ENCODE measurements at regions not wholly inside any gene's neighbourhood (a gene's known extent, or its start where the extent isn't known, plus 50 kb on each side); places are given as distances from the start of the nearest gene placed in this dataset.
"Not testable (repeated sequence)": the region's sequence is repeated elsewhere in the genome, so short reads cannot be mapped to it uniquely, and the experiment has no call there.

DNA sequence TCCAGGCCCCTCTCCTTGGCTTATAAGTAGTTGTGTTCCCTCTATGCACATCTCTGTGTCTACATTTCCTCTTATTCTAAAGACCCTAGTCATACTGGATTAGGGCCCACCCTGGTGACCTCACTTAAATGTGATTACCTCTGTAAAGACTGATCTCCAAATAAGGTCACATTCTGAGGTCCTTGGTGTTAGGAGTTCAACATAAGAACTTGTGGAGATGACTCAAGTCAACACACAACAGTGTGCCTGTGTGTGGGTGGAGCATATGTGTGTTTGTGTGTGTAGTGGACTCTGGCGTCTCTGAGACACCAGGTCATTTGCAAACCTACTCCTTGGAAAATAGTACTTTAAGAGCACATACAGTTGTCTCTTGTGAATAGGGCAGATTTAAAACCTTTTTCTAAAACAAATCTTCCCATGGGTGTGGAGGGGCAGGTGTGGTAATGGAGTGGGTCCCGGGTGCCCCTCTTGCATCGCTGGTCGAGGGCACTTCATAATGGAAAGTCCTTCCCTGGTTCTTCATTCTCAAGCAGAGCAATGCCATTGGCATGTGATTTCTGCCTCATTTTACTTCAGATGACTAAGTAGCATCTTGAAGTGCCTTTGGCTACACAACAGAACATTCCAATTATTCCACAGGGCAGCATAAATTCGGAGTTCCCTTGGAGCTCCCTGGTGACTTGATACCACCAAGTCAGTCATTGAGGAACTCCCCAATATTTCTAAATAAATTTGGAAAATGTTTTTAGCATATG lies 84.4 kb downstream of the C9orf152 start:
- no peak for DNase-seq (ENCODE audit: low spot score)

DNA sequence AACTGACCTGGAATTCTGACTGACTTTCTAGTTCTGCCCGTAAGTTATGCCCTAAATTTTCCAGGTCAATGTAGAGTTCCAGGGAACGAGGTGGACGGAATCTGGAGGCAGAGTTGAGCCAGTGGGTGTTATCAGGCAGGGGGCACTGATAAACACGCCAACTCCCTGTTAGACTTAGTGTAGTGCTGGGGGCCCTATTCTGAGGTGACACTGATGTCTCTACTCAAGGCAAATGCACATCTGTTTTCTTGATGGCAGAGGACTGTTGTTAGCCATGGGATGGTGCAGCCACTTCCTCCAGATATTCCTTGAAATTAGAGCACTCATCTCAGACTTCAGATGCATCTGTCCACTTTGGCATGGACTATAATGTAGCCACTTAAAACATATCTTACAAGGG lies 83.5 kb downstream of the C9orf152 start:
- no peak for DNase-seq (ENCODE audit: low spot score)

DNA sequence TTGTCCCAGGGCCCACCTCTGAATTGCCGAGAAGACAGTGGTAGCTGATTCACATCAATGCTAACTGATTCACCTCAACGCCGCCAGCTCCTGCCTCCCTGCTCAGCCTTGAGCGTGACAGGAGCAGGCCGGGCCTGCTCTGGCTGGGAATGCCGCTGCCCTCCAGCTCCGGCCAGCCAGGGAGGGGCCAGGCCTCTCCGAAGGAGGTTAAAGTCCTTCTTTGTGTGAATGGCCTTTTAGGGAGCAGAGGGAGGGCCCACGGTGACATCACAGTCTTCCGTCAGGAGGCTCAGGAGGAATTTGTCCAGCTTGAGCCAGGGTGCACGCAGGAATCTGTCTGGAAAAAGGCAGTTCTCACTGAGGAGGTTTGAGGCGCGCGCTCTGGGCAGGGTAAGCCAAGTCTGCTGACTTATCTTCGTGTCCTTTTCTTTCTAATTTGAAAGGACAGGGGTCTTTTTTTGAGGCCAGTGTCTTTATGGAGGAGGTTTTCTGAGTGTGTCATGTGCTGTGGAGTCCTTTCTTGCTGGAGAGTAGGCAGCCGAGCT lies 82.7 kb downstream of the C9orf152 start:
- DNase-seq (ENCODE audit: low spot score) = no peak

DNA sequence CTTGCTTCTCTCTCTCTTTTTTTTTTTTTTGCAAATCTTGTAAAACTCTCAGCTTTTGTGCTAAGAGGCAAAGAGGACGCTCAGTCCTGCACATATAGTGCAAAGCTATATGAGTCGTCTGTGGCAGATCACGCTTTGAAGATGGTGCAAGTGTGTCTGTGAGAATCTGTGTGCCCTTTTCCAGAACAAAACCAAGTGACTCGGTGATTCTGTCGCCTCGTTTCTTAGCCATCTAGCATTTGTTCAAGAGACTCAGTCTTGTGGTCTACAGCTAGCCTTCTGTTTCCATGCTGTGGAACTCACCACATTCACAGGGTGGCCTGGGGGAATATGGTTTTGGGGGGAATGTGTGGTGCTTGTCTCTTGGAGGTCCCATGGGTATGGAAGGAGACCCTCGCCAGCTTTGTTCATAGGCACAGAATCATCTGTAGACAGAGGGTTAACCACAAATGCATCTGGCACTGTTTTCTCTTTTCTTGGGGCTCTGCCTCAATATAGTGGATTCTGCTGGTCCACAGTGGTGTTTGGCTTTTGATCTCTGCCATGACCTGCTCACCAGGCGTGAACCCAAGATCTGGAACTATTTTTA lies 82.1 kb downstream of the C9orf152 start:
- DNase-seq (ENCODE audit: low spot score) = no peak

DNA sequence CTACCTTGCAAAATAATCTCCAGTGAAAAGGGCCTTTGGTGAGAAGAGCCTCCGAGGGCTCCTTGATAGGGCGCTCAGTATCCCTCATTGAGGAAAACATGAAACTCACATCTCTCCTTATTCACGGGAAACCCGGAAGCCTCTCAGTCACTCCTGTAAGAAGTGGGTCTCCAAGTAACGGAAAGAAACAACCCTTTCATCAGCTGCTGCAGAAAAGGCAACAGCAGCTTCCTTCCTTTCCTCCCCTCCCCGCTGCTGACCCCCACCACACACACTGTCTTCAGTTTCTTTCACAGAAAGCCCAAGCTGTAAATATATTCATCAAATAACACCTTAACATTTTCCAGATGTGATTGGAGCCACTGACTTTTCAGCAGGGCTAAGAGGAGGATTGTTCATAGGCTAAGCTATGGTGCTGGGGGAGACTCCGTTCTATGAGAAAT lies 81.4 kb downstream of the C9orf152 start:
- no peak for DNase-seq (ENCODE audit: low spot score)

DNA sequence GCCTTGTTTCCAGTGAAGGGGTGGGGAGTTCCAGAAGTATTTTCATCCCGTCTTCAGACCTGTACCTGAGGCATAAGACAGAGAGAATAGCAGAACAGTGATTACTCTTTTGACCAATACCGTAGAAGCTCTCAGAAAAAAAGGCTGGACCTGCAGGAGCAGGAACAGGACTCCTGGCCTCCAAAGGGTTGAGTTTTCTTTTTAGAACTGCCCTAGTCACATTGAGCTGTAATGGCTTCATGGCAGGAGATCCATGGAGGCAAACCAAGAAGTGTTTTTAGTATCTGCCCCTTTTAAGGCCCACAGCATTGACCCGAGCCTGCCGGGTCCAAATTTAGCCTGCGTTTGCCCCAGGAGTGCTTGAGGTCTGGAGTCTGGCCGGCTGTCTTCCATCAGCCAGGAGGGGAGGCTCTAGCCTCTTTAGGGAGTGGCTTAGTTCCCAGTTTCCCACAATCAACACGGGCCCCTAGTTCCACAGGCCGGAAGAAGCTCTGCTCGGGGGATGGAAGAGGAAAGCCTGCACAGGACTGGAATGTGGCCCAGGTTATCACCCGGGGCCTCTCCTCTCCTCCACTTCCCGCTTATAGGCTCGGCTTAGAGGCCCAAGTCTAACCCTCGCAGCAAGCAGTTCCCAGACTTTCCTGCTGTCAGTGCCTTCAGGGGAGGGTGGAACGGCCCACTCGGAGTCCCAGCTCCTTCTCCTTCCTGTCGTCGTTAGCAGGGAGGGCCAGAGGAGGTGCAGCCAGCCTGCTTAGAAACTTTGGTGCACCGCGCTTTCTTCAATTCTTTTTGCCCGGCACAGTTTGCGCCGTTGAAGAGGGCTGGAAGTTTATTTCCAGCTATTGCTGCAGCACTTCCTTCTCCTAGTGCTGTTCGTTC lies 80.7 kb downstream of the C9orf152 start:
- DNase-seq (ENCODE audit: low spot score) = no peak

DNA sequence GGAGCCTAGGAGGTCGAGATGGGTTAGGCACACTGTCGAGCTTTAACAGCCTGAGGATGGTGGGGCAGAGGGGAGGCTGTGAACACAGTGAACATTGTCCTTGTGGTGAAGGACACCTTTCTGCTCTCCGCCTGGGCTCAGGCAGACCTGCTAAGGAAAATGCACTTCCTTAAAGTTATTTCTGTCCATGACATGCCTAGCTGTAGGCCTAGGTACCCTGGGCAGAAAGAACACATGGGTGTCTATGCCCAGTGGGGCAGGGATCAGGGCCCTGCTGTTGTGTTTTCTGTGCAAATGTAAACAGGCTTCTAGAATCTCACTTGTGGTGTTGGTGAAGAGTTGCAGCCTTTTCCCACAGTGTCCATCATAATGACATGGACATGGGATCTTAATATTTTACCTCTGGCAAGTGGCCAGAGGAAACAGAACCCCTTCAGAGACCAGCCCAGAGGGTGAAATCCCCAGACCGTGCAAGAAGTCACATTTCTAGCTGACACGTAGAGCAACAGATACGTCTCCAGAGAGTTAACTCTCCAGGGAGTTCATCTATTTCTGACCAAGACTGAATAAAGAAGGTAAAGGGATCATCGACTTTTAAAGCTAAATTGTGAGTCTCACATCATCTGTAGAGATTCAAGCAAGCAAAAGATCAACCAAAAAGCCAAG lies 79.2 kb downstream of the C9orf152 start:
- DNase-seq (ENCODE audit: low spot score) = no peak

DNA sequence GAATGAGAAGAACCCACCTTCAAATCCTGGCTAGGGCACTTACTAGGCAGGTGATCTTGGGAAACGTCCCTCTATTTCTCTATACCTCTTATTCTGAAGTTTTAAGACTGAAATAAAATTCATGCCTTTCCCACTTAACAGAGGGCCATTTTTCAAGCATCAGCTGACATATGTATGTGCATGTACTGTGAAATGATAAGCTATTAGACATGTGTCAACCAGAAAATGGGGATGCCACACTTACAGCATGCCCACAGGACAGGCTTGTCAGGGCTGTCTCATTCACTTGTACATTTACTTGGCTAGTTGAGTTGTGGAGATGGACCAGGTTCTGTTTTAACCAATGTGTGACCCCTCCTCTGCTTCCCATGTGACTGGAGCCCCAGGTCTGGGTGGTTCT lies 78.5 kb downstream of the C9orf152 start:
- DNase-seq (ENCODE audit: low spot score) = no peak

DNA sequence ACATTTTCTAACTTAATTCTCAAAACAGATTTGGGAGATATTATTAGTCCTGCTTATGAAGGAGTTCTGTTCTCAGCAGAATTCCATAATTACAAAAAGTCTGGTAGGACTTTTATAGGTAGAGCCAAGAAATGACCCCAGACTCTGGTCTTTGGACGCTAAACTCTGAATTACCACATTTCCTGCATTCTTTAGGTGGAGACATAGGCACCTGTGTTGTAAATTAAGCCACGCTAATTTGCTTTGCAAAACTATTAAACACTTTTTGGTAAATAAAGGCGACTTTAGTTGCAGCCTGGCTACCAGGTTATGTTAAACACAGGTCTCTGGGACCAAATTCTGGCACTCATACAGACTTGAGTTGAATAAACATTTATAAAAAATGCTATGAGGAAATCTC lies 77.7 kb downstream of the C9orf152 start:
- no peak for DNase-seq (ENCODE audit: low spot score)

DNA sequence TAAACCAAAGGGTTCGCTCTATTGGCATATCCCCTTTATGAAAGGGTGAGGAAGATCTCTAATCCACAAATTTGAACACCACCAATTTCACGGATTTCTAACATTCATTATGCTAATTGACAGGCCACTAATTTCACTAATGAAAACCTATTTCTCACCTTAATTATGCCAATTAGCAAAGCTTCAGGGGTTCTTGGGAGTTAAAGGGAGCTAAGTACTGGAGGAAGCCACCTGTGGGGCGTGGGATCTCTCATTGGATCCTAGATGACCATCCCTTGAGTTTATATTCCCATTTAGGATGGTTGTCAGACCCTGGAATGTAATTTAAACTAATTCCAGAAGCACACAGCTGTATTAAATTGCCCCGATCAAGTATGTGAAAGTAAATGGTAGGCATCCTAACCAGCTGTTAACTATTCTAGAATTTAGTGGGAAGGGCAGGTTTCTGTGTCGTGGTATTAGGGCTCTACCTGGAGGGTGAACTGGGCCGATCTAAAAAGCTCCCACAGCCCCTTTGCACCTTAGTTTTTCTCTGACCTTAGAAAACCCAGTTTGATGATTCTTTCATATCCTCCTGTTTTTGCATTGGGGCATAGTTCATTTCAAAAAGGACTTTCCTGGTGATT lies 77.1 kb downstream of the C9orf152 start:
- DNase-seq (ENCODE audit: low spot score) = no peak

DNA sequence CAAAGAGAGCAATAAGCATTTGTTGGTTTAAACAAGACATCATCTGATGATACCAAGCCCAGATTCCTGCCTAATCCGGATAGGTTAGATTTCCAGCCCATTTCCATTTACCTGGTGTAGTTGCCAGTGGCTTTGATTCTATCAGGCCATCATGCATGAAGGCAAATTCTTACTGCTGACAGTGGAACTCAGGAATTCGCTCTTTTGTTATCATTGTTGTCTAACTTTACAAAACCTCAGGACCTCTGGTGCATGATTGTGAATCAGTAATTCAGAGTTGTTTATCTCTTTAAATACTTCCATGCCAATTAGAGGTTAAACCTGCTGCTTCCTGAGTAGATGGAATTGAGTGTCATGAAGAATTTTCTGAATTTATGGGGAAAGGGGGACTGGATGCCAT lies 76.5 kb downstream of the C9orf152 start:
- DNase-seq (ENCODE audit: low spot score) = no peak

DNA sequence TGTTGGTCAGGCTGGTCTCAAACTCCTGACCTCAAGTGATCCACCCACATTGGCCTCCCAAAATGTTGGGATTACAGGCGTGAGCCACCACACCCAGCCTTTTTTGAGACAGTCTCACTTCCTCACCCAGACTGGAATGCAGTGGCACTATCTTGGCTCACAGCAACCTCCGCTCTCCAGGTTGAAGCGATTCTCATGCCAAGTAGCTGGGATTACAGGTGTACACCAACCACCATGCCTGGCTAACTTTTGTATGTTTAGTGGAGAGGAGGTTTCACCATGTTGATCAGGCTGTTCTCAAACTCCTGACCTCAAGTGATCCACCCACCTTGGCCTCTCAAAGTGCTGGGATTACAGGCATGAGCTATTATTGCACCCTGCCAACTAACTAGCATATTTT lies 75.4 kb downstream of the C9orf152 start:
- not testable (repeated sequence) for DNase-seq (ENCODE audit: low spot score)

DNA sequence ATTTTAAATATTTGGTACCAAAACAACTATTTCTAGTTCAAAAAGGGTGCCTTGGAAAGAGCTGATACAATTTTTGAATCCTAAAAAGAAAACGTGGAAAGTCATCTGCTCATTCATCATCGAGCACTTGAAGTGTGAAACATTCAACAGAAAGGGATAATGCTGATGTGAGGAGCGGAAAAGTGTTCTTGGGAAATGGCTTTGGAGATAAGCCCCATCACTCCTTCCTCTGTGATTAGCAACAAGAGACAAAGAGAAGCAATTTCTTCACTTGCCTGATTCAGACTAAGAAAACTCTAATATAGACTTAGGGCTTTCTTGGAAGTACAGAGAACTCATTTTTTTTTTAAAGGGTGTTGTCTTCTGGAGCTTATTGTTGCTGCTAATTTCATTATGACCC lies 74.9 kb downstream of the C9orf152 start:
- DNase-seq (ENCODE audit: low spot score) = no peak

DNA sequence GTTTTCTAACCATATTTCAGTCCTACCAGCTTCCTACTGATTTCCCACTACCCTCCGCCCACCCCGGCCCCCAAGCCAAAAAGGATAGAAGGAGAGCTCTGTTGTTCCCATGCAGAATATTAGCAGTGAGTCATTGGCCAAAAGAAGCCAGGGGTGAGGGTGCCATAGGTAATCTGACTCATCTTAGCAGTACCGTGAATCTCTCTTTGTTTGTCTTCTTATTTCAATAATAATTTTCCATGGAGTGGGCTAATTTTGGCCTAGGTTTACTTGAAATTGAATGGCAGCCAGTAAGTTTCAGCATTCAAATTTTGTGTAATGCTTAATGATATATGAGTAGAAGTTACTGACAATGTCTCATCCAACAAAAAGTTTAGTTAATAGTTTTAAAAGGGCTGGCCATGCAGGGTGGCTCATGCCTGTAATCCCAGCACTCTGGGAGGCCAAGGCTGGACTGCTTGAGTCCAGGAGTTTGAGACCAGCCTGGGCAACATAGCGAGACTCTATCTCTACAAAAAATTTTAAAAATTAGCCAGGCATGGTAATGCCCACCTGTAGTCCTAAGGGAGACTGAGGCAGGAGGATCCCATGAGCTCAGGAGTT lies 74.2 kb downstream of the C9orf152 start:
- DNase-seq (ENCODE audit: low spot score) = no peak

DNA sequence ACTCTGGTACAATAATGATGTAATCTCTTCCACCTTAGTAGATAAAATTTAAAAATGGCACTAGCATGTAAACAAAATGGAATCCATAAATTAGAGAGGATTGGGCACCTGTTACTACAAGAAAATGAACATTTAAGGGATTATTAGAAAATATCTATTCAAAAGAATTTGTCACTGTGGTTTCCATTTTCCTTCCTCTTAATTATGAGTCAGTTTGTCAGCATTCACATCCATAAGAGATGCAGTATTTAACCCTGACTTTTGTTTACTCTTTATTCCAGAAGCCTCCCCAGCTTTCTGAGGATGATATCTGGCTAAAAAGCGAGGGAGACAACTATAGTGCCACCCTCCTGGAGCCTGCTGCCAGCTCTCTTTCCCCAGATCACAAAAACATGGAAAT lies 72.1 kb downstream of the C9orf152 start:
- DNase-seq (ENCODE audit: low spot score) = no peak

DNA sequence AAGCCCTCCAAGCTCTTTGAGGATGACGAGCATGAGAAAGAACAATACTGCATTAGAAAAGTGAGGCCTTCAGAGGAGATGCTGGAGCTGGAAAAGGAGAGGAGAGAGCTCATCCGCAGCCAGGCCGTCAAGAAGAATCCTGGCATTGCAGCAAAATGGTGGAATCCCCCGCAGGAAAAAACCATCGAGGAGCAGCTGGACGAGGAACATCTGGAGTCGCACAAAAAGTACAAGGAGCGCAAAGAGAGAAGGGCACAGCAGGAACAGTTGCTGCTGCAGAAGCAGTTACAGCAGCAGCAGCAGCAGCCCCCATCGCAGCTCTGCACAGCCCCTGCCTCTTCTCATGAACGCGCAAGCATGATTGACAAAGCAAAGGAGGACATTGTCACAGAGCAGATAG lies 71.2 kb downstream of the C9orf152 start:
- no peak for DNase-seq (ENCODE audit: low spot score)

DNA sequence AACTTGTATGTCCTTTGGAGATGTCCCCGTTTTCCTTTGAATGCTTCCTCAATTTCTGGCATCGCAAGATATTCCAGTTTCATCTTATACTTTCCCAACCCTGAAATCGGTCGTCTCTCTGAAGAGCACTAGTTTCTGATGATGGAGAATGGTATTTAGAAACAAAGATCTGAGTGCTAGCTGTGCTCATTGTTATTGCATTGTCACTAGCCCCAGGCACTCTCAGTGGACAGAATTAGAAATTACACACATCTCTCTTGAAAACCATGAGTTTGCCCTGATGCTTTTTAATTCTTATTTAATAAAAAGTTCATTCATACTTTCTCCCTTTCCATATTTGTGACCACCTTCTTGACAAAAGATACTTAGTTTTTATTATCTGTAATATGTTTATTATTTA lies 67.7 kb downstream of the C9orf152 start:
- no peak for DNase-seq (ENCODE audit: low spot score)

DNA sequence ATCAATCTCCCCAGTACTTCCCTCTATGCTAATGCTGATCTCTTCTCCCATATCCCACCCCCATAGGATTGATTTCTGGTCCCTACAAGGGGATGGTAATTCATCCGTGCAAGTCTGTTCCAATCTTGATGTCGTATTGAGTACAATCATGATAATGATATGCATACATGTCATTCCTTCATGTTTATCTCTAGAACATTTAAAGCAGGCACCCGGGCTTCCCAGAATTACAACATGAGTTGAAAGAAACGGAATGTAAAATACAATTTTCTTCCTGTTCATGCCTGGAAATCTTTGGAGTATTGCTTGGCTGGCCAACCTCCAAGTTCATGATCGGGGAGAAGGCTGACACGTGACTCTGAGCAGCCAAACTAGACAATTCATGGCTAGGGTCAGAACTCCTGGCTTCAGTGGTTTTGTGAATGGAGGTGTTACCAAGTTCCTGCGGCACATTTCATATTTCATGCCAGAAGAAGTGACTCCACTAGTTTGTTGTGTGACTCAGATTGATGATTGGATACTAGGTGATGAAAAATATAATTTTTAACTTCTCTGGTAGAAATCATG lies 66.6 kb downstream of the C9orf152 start:
- no peak for DNase-seq (ENCODE audit: low spot score)

DNA sequence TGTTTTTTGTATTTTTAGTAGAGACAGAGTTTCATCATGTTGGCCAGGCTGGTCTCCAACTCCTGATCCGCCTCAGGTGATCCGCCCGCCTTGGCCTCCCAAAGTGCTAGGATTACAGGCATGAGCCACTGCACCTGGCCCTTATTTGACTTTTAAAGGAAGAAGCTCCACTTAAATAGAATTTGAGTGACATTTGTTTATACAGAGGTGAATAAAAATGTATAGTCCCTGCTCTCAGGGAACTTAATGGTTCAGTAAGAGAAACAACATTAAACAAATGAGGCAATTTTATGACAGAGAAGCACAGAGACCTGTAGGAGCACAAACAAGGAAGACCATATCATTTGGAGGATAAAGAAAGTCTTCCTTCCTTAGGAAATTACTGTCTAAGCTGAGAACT lies 65.7 kb downstream of the C9orf152 start:
- no peak for DNase-seq (ENCODE audit: low spot score)

DNA sequence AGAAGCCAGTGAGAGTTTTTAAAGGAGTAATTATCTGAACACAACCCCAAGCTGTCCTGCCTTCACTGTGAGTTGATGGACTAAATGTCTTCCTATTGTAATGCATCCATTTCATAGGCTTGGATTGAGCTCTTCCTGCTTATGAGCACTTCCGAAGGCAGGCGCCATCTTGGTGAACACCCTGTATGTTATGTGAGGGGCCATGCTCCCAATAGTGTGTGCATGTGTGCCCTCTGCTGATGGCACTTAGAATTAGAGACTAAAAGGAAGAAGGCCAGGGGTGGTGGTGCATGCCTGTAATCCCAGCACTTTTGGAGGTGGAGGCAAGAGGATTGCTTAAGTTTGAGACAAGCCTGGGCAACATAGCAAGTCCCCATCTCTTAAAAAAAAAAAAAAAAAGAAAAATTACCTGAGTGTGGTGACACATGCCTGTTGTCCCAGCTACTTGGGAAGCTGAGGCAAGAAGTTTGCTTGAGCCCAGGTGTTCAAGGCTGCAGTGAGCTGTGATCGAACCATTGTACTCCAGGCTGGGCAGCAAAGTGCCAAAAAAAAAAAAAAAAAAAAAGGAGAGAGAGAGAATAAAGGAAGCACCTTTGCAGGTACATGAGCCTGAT lies 65.0 kb downstream of the C9orf152 start:
- no peak for DNase-seq (ENCODE audit: low spot score)

Measured in putamen (tissue), 1 donor.